ENCODE measurements at regions not wholly inside any gene's neighbourhood (a gene's known extent, or its start where the extent isn't known, plus 50 kb on each side); places are given as distances from the start of the nearest gene placed in this dataset.

- Histone ChIP-seq H3K4me3 (ENCODE audit: low read depth, low read length) (no peak overlapping the region), H3K27me3 (ENCODE audit: control insufficient read depth, insufficient read depth, low read length) (no peaks in the 10 kb centered on the region)
These were observed 234.2 kb upstream of the ECI2 start for GRCh38 chr6:4369616-4370015.

GRCh38 chr6:4368649-4369048 lies 233.3 kb upstream of the ECI2 start:
- Histone ChIP-seq H3K9me3 (ENCODE audit: control insufficient read depth, insufficient read depth, low read length) (no peaks in the 10 kb centered on the region), H3K4me3 (ENCODE audit: low read depth, low read length) (no peak overlapping the region), H3K4me1 (ENCODE audit: control insufficient read depth, insufficient read depth, low read length) (no peaks in the 10 kb centered on the region), H3K9ac (ENCODE audit: low read depth, low read length) (no peak overlapping the region), H3K36me3 (ENCODE audit: control insufficient read depth, insufficient read depth, low read length) (no peaks in the 10 kb centered on the region), H3K27me3 (ENCODE audit: control insufficient read depth, insufficient read depth, low read length) (no peaks in the 10 kb centered on the region)

More at GRCh38 chr6:4369616-4370015, 234.2 kb upstream of the ECI2 start:
- no peak overlapping the region for H3K9ac ChIP-seq (ENCODE audit: low read depth, low read length)
- H3K36me3 ChIP-seq (ENCODE audit: control insufficient read depth, insufficient read depth, low read length) = no peaks in the 10 kb centered on the region
- H3K9me3 ChIP-seq (ENCODE audit: control insufficient read depth, insufficient read depth, low read length) = no peaks in the 10 kb centered on the region
- H3K4me1 ChIP-seq (ENCODE audit: control insufficient read depth, insufficient read depth, low read length) = no peaks in the 10 kb centered on the region

GRCh38 chr6:4367643-4368042 lies 232.3 kb upstream of the ECI2 start:
- H3K9me3 ChIP-seq (ENCODE audit: control insufficient read depth, insufficient read depth, low read length) = no peaks in the 10 kb centered on the region
- no peaks in the 10 kb centered on the region for H3K36me3 ChIP-seq (ENCODE audit: control insufficient read depth, insufficient read depth, low read length)
- H3K27me3 ChIP-seq (ENCODE audit: control insufficient read depth, insufficient read depth, low read length) = no peaks in the 10 kb centered on the region
- H3K9ac ChIP-seq (ENCODE audit: low read depth, low read length) = no peak overlapping the region
- no peaks in the 10 kb centered on the region for H3K4me1 ChIP-seq (ENCODE audit: control insufficient read depth, insufficient read depth, low read length)
- H3K4me3 ChIP-seq (ENCODE audit: low read depth, low read length) = no peak overlapping the region

DNA sequence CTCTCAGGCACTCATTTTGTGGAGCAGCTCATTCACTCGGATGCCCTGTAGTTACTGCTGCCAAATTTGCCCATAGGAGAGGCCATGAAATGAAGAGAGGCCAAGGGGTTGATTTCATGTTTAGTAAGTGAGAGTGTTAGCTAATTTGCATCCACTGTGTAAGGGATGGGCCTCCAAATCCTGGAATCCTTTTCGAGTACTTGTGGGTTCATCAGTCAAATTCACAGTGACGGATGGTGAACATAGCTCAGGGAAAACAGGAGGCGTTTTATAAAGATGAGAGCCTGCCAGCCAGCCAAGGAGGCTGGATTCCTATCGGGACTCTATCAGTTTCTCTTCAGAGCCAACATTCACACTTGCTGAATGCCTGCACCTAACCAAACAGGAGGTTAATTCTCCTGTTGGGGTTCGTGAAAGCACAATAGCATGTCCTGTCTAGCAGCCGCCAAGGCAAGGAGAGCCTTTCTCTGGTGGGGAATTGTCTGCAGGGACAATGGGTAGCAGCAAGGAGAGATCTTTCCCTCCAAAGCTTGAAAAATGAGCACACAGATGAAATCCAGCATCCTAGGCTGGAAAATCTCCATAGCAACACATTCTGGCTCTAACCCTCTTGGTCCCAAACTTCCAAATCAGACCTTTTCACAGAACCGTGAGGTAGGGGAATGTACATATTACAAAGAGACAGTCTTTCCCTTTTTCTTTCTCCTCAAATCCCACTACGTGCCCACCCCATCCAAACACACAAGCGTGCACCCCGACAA lies 231.4 kb upstream of the ECI2 start:
- no peaks in the 10 kb centered on the region for H3K9me3 ChIP-seq (ENCODE audit: control insufficient read depth, insufficient read depth, low read length)
- no peak overlapping the region for H3K9ac ChIP-seq (ENCODE audit: low read depth, low read length)
- no peaks in the 10 kb centered on the region for H3K4me1 ChIP-seq (ENCODE audit: control insufficient read depth, insufficient read depth, low read length)
- no peaks in the 10 kb centered on the region for H3K27me3 ChIP-seq (ENCODE audit: control insufficient read depth, insufficient read depth, low read length)
- no peak overlapping the region for H3K4me3 ChIP-seq (ENCODE audit: low read depth, low read length)
- no peaks in the 10 kb centered on the region for H3K36me3 ChIP-seq (ENCODE audit: control insufficient read depth, insufficient read depth, low read length)

DNA sequence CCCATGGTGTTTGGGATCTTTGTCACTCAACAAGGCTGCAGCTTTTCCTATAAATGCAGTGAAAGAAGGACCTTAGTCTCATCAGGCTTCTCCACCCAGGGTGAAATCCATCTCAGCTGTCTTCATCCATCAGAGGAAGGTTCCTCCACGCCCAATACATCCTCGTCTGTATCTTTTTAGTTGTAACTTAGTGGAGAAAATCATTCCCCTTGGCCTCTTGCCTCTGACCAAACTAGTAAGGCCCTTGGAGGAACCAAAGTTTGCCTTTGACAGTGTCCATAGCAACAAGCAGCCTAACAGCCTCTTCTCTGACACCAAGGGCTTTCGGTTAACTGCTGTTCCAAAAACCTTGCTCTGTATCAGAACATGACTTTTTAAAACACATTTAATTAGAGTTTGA lies 230.3 kb upstream of the ECI2 start:
- H3K9me3 ChIP-seq (ENCODE audit: control insufficient read depth, insufficient read depth, low read length) = no peaks in the 10 kb centered on the region
- no peak overlapping the region for H3K4me3 ChIP-seq (ENCODE audit: low read depth, low read length)
- no peak overlapping the region for H3K9ac ChIP-seq (ENCODE audit: low read depth, low read length)
- no peaks in the 10 kb centered on the region for H3K4me1 ChIP-seq (ENCODE audit: control insufficient read depth, insufficient read depth, low read length)
- no peaks in the 10 kb centered on the region for H3K36me3 ChIP-seq (ENCODE audit: control insufficient read depth, insufficient read depth, low read length)
- H3K27me3 ChIP-seq (ENCODE audit: control insufficient read depth, insufficient read depth, low read length) = no peaks in the 10 kb centered on the region

- Histone ChIP-seq H3K4me1 (ENCODE audit: control insufficient read depth, insufficient read depth, low read length) (no peaks in the 10 kb centered on the region), H3K9ac (ENCODE audit: low read depth, low read length) (no peak overlapping the region), H3K4me3 (ENCODE audit: low read depth, low read length) (no peak overlapping the region), H3K9me3 (ENCODE audit: control insufficient read depth, insufficient read depth, low read length) (no peaks in the 10 kb centered on the region), H3K36me3 (ENCODE audit: control insufficient read depth, insufficient read depth, low read length) (no peaks in the 10 kb centered on the region), H3K27me3 (ENCODE audit: control insufficient read depth, insufficient read depth, low read length) (no peaks in the 10 kb centered on the region)
These were observed 229.3 kb upstream of the ECI2 start for GRCh38 chr6:4364711-4365110.

DNA sequence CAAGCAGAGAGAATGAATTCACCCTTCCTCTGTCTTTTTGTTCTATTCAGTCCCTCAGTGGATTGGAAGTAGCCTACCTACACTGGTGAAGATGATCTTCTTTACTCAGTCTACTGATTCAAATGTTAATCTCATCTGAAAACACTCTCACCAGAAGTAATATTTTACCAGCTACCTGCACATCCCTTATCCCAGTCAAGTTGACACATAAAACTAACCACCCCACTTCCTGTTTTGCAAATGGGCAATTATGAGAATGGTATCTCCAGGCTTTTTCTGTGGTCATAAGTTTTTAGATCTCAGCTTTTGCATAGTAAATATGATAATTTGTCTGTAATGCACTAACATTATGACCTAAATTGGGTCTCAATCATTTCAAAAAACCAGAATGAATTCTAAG lies 228.8 kb upstream of the ECI2 start:
- H3K9me3 ChIP-seq (ENCODE audit: control insufficient read depth, insufficient read depth, low read length) = no peaks in the 10 kb centered on the region
- no peak overlapping the region for H3K9ac ChIP-seq (ENCODE audit: low read depth, low read length)
- no peaks in the 10 kb centered on the region for H3K36me3 ChIP-seq (ENCODE audit: control insufficient read depth, insufficient read depth, low read length)
- H3K4me3 ChIP-seq (ENCODE audit: low read depth, low read length) = no peak overlapping the region
- H3K4me1 ChIP-seq (ENCODE audit: control insufficient read depth, insufficient read depth, low read length) = no peaks in the 10 kb centered on the region
- no peaks in the 10 kb centered on the region for H3K27me3 ChIP-seq (ENCODE audit: control insufficient read depth, insufficient read depth, low read length)

DNA sequence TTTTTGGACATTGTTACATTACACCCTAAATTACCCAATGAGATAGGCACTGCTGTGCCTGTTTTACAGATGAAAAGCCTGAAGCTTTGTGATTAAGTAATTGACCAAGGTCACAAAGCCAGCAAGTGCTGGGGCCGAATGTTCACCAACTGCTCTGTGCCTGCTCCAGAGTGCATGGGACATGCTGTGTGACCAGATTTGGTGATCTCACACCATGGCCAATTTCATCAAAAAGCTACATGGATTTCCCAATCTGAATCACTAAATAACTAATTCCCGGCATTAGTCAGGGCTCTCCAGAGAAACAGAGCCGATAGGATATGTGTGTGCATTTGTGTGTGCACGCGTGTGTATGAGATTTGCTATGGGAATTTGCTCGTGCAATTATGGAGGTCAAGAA lies 228.3 kb upstream of the ECI2 start:
- no peaks in the 10 kb centered on the region for H3K36me3 ChIP-seq (ENCODE audit: control insufficient read depth, insufficient read depth, low read length)
- H3K4me1 ChIP-seq (ENCODE audit: control insufficient read depth, insufficient read depth, low read length) = no peaks in the 10 kb centered on the region
- H3K9ac ChIP-seq (ENCODE audit: low read depth, low read length) = no peak overlapping the region
- no peak overlapping the region for H3K4me3 ChIP-seq (ENCODE audit: low read depth, low read length)
- H3K27me3 ChIP-seq (ENCODE audit: control insufficient read depth, insufficient read depth, low read length) = no peaks in the 10 kb centered on the region
- no peaks in the 10 kb centered on the region for H3K9me3 ChIP-seq (ENCODE audit: control insufficient read depth, insufficient read depth, low read length)

DNA sequence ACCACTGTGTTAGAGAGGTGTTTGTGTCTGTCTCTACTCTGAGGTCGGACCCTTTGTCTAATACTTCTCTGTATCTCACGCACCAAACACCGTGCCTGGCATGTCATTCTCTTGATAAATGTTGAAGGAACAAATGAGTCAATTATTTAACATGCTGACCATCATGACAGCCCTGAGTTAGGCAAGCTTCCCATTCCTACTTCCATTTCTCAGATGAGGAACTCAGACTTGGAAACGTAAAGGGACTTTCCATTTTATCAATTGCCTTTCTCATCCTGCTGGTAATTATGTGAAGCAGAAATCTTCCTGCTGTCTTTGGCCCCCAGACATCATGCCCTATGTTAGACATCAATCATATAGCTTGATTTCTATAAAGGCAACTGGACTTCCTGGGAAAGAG lies 227.0 kb upstream of the ECI2 start:
- H3K4me1 ChIP-seq (ENCODE audit: control insufficient read depth, insufficient read depth, low read length) = no peaks in the 10 kb centered on the region

GRCh38 chr6:4360920-4361319 lies 225.5 kb upstream of the ECI2 start:
- H3K4me1 ChIP-seq (ENCODE audit: control insufficient read depth, insufficient read depth, low read length) = no peaks in the 10 kb centered on the region
- H3K9me3 ChIP-seq (ENCODE audit: control insufficient read depth, insufficient read depth, low read length) = no peaks in the 10 kb centered on the region
- no peak overlapping the region for H3K9ac ChIP-seq (ENCODE audit: low read depth, low read length)
- H3K36me3 ChIP-seq (ENCODE audit: control insufficient read depth, insufficient read depth, low read length) = no peaks in the 10 kb centered on the region
- H3K27me3 ChIP-seq (ENCODE audit: control insufficient read depth, insufficient read depth, low read length) = no peaks in the 10 kb centered on the region
- no peak overlapping the region for H3K4me3 ChIP-seq (ENCODE audit: low read depth, low read length)

More for the DNA sequence above, 227.0 kb upstream of the ECI2 start:
- no peak overlapping the region for H3K4me3 ChIP-seq (ENCODE audit: low read depth, low read length)
- no peaks in the 10 kb centered on the region for H3K27me3 ChIP-seq (ENCODE audit: control insufficient read depth, insufficient read depth, low read length)
- H3K9ac ChIP-seq (ENCODE audit: low read depth, low read length) = no peak overlapping the region
- no peaks in the 10 kb centered on the region for H3K36me3 ChIP-seq (ENCODE audit: control insufficient read depth, insufficient read depth, low read length)
- no peaks in the 10 kb centered on the region for H3K9me3 ChIP-seq (ENCODE audit: control insufficient read depth, insufficient read depth, low read length)

DNA sequence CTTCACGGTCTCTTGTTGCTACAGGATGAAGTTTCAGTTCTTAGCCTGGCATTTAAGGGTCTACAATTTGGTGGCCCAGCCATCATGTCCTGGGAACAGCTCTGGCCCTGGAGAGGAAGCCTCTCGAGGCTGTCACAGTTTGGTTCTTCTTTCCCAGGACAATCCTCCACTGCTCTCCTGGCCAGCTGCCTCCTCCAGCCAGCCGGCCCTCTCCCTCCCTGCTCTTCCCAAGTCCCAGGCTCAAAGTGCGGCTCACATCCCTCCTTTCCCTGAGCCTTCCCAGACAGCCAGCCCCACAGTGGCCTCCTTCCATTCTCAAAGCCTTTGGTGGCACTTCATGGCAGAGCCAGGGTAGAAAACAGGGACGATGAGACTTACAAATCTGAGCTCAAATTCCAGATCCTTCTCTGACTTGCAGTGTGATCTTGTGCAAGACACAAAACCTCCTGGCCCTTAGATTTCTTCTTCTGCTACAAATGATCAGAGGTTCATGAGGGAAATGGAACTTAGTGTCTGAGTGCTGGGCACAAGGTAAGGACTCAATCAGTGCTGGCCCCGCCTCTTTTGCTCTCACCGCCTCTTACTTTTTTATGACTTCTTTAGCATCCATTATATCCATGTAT lies 223.8 kb upstream of the ECI2 start:
- H3K4me3 ChIP-seq (ENCODE audit: low read depth, low read length) = no peak overlapping the region
- H3K4me1 ChIP-seq (ENCODE audit: control insufficient read depth, insufficient read depth, low read length) = no peaks in the 10 kb centered on the region
- H3K9ac ChIP-seq (ENCODE audit: low read depth, low read length) = no peak overlapping the region
- no peaks in the 10 kb centered on the region for H3K36me3 ChIP-seq (ENCODE audit: control insufficient read depth, insufficient read depth, low read length)
- no peaks in the 10 kb centered on the region for H3K9me3 ChIP-seq (ENCODE audit: control insufficient read depth, insufficient read depth, low read length)
- H3K27me3 ChIP-seq (ENCODE audit: control insufficient read depth, insufficient read depth, low read length) = no peaks in the 10 kb centered on the region

DNA sequence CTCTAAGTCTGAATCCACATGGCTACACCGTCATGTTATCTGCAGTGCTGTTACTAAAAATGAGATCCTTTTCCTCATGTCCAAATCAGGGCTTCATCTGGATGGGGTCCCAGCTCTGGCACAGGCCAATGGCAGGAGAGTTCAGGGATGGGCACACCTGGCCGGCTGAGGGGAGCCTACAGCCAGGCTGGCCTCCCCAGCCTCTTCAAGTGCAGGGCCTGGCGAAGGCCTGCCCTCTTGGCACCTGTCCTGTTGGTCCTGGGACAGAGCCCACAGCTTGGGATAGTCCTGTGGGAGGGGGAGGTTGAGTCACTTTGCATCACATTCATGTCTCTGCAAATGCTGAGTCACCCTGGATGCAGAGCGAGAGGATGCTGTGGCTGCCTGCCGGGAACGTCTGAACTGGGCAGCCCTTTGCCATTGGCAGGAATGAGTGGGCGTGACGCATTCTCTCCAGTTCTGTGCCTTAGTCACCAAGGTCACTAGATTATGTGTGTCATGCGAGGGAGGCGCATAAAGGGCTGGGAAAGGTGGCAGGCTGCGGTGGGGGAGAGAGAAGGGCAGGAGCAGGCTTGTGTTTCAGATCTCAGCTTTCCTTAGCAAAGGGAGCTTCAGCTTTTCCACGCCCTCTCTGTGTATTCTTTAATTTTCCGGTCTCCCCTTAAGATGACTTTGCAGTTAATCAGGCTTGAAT lies 223.2 kb upstream of the ECI2 start:
- Histone ChIP-seq H3K4me3 (ENCODE audit: low read depth, low read length) (no peak overlapping the region), H3K27me3 (ENCODE audit: control insufficient read depth, insufficient read depth, low read length) (no peaks in the 10 kb centered on the region), H3K9me3 (ENCODE audit: control insufficient read depth, insufficient read depth, low read length) (no peaks in the 10 kb centered on the region), H3K9ac (ENCODE audit: low read depth, low read length) (no peak overlapping the region), H3K36me3 (ENCODE audit: control insufficient read depth, insufficient read depth, low read length) (no peaks in the 10 kb centered on the region), H3K4me1 (ENCODE audit: control insufficient read depth, insufficient read depth, low read length) (no peaks in the 10 kb centered on the region)

All from iPS-15b (cell line).